ENCODE measurements at regions not wholly inside any gene's neighbourhood (a gene's known extent, or its start where the extent isn't known, plus 50 kb on each side); places are given as distances from the start of the nearest gene placed in this dataset.

DNA sequence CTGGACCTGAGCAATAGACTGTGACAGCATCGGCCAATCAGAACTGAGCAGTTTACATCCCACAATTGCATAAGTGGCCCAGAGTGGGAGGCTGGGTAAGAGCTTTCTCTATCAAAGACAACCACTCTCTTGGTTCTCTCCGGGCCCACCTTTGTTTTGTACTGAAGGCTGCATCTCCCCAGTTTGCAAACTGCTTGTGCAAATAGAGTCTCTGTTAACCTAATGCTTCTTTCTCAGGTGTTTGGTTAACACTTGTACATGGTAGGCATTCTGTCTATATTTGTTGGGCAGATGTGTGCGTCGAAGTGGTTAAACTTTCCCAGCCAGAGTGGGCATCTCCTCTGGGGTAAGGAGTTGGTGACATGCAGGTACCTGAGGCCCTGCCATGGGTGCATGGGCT, 177.1 kb downstream of the CDH26 start:
- DNase-seq (ENCODE audit: low read depth) = no peak
- H3K4me3 ChIP-seq (ENCODE audit: low read length) = no peak overlapping the region
- no peak for TF ChIP-seq CTCF (conservative IDR thresholded peaks at IDR 0.05; ENCODE audit: low read length)

DNA sequence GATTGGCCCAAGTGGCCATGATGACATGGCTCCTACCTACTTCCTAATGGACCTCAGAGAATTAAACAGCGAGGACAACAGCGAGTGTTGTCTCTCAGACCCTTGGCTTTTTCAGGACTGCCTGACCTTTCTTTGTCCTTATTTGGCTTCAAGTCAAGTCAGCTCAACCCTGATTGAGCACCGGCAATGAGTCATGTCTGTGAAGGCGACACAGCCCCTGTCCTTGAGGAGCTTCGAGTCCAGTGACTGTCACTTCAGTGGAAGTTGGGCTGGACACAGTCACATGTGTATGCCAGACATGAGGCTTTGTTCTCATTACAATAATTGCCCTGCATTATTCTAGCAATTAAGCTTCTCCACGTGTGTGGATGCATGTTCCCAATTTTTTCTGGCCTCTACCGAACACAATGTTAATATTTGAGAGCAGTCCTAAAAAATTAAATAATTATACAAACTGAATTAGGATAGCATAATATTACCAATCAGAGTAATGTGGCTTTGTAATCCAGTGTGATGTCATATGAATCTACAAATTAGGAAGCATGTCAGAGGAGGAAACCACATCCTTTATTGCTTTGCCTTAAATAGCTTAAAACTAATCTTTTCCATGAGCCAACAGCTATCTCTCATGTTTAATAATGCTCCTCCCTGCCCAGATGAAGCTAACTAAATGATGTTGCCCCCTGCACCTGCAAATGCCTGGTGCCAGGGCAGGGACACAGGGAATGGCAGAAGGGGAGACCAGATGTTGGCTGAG, 178.6 kb downstream of the CDH26 start:
- H3K4me3 ChIP-seq (ENCODE audit: low read length) = no peak overlapping the region
- no peak for TF ChIP-seq CTCF (conservative IDR thresholded peaks at IDR 0.05; ENCODE audit: low read length)
- no peak for DNase-seq (ENCODE audit: low read depth)

- peak; percentile 63 for TF ChIP-seq CTCF (conservative IDR thresholded peaks at IDR 0.05; ENCODE audit: low read length)
- peak; percentile 12 for DNase-seq (ENCODE audit: low read depth)
- peak overlapping the region; percentile 52 for H3K4me3 ChIP-seq (ENCODE audit: low read length)
These were observed 179.5 kb downstream of the CDH26 start for GRCh38 chr20:60137657-60138245.

DNA sequence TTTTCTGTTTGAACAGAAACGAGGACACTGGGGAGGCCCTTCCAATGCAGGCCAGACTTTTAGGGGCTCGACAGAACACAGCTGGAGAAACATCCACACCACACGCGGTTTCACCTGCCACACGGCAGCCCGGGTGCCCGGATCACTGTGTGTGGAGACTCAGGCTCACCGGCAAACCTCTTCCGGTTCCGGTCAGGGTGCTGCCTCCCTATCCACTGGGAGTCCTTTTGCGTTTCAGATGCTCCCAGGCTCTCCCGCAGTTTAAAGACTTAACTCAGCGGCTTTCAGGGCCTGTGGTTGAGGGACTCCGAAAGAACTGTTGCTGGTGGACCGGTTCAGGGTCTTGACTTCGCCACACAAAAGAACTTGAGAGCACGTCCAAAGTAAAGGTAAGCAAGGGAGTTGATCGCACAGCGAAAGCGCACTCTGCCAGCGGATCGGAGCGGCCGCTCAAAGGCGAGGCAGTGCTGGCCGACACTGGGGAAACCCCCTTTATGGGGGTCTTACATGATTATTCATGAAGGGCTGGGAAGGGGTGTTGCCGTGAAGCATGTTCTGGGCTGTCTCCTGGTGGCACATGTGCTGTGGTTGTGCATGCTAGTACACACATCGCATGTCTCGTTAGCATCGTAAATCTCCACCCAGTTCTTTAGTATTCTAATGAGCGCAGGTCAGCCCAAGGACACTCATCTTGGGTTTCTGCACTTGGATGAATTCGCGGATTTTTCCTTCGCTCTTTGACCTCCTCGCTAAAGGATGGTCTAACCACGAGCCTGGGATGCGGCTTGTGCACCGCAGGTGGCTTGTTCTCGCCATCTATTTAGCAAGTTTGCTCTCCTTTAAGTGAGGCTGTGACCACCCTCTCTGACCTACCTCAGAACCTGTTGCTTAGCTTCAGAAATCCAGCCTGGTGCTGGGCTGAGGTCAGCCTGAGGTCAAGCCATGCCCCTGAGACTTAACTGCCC, 180.3 kb downstream of the CDH26 start:
- DNase-seq (ENCODE audit: low read depth) = peak; percentile 26
- TF ChIP-seq CTCF (conservative IDR thresholded peaks at IDR 0.05; ENCODE audit: low read length) = no peak
- H3K4me3 ChIP-seq (ENCODE audit: low read length) = peak overlapping the region; percentile 52

DNA sequence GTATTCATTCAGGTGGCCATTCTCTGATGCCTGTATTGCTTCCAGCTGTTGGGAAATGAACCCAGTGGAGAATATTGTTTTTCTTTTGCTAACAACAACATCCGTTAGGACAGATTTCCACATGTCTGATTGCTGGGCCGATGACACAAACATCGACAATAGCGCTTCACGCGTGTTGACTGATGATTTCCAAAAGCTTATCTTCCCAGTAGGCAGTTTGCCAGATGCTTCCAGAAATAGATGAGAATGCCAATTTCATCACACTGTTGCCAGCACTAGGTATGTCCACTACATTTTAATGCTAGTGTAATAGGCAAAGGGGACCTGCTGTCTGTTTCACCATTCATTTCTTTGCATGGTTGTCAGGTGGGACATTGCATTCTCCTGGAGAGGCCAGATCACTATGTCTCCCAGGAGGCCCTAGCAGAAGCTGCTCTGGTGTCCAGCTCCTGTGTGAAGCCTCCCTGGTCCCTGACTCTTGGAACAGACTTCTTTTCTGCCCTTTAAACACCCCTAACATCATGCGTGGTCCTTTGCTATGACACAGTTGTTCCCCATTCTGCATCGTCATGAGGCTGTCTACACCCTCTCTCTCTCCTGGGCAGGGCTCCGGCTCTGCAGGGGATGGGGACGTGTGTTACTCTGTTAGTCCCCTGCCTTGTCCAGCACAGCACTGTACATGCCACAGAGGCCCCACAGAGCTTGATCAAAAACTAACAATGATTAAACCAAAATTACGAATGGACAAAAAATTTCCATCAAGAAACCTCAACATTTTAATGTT, 181.6 kb downstream of the CDH26 start:
- DNase-seq (ENCODE audit: low read depth) = no peak
- no peak for TF ChIP-seq CTCF (conservative IDR thresholded peaks at IDR 0.05; ENCODE audit: low read length)
- no peak overlapping the region for H3K4me3 ChIP-seq (ENCODE audit: low read length)

- DNase-seq (ENCODE audit: low read depth) = no peak
- TF ChIP-seq CTCF (conservative IDR thresholded peaks at IDR 0.05; ENCODE audit: low read length) = no peak
- no peak overlapping the region for H3K4me3 ChIP-seq (ENCODE audit: low read length)
These were observed 184.4 kb downstream of the CDH26 start for GRCh38 chr20:60142587-60142986.

Data from AG10803 (cell line).